NB4 (cell line): ENCODE measurements at regions not wholly inside any gene's neighbourhood (a gene's known extent, or its start where the extent isn't known, plus 50 kb on each side); places are given as distances from the start of the nearest gene placed in this dataset.

Source experiments
- MYC ChIP-seq: IDR thresholded peaks from 2 replicates; pipeline ENCODE4 v1.6.1; 2011; ENCODE audit warnings: low read depth, low read length
- POLR2A ChIP-seq: IDR thresholded peaks from 2 replicates; pipeline ENCODE4 v1.6.1; 2011; ENCODE audit warnings: mild to moderate bottlenecking; ENCODE audit not compliant: insufficient read length; ENCODE audit errors: extremely low read depth
- TF ChIP-seq, protein P1 (sequence below): IDR thresholded peaks from one replicate; pipeline ENCODE4 v1.5.1; 2012; ENCODE audit warnings: low read depth, low read length
- TF ChIP-seq, protein P2 (sequence below): IDR thresholded peaks from 2 replicates; pipeline ENCODE4 v1.6.1; 2011; ENCODE audit warnings: low read depth, low read length

DNA sequence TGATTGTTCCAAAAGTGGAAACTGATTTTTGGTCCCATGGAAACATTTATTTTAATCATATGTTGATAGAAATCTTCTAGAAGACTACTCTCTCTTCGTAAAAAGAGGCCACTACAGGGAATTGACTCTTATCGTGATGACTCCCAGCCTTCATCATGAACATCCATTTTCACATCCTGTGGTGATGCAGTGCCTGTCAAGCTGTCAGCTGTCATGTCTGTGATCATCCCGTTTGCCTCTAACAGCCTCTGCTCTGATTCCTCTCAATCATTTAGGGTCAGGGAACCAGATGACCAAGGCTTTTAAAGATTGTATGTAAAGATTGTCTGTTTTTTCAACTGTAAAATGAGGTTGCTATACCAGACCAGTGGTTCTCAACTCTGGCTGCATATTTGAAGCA lies 419.0 kb upstream of the MGAT4C start:
- TF ChIP-seq, protein P1, sequence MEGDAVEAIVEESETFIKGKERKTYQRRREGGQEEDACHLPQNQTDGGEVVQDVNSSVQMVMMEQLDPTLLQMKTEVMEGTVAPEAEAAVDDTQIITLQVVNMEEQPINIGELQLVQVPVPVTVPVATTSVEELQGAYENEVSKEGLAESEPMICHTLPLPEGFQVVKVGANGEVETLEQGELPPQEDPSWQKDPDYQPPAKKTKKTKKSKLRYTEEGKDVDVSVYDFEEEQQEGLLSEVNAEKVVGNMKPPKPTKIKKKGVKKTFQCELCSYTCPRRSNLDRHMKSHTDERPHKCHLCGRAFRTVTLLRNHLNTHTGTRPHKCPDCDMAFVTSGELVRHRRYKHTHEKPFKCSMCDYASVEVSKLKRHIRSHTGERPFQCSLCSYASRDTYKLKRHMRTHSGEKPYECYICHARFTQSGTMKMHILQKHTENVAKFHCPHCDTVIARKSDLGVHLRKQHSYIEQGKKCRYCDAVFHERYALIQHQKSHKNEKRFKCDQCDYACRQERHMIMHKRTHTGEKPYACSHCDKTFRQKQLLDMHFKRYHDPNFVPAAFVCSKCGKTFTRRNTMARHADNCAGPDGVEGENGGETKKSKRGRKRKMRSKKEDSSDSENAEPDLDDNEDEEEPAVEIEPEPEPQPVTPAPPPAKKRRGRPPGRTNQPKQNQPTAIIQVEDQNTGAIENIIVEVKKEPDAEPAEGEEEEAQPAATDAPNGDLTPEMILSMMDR: no peak
- TF ChIP-seq POLR2A (no peak), MYC (no peak)
- TF ChIP-seq, protein P2, sequence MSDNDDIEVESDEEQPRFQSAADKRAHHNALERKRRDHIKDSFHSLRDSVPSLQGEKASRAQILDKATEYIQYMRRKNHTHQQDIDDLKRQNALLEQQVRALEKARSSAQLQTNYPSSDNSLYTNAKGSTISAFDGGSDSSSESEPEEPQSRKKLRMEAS: no peak
